ENCODE measurements at regions not wholly inside any gene's neighbourhood (a gene's known extent, or its start where the extent isn't known, plus 50 kb on each side); places are given as distances from the start of the nearest gene placed in this dataset.

DNA sequence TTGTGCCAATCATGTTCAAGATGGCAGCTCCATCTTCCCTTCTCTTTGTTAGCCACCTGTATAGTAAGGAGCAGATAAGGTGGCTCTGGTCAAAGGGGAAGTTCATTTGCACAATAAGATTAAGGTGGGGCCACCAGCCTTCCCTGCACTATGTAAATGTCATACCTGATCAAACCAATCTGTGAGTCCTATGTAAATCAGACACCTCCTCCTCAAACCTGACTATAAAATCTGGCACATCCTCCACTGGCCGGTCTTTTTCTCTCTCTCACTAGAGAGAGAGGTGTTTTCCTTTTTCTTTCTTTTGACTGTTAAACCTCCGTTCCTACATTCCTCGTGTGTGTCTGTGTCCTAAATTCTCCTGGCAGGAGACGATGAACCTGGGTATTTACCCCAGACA lies 572.5 kb upstream of the AADAT start:
- no peak for TF ChIP-seq CTCF (IDR thresholded peaks at IDR 0.05)
- no peak overlapping the region for H3K4me3 ChIP-seq
- no peaks in the 10 kb centered on the region for H3K27me3 ChIP-seq
- H3K9me3 ChIP-seq: no peaks in the 10 kb centered on the region
- H3K4me1 ChIP-seq: no peaks in the 10 kb centered on the region
- DNase-seq (ENCODE audit: low spot score): no peak
- no peaks in the 10 kb centered on the region for H3K36me3 ChIP-seq
- no peak overlapping the region for H3K27ac ChIP-seq

GRCh38 chr4:170657761-170658160 lies 568.0 kb upstream of the AADAT start:
- TF ChIP-seq CTCF (IDR thresholded peaks at IDR 0.05): no peak
- Histone ChIP-seq H3K9me3 (no peaks in the 10 kb centered on the region), H3K4me1 (no peaks in the 10 kb centered on the region), H3K27ac (no peak overlapping the region), H3K4me3 (no peak overlapping the region), H3K27me3 (no peaks in the 10 kb centered on the region), H3K36me3 (no peaks in the 10 kb centered on the region)
- DNase-seq (ENCODE audit: low spot score): no peak

- no peaks in the 10 kb centered on the region for H3K9me3 ChIP-seq
- no peak overlapping the region for H3K4me3 ChIP-seq
- no peaks in the 10 kb centered on the region for H3K4me1 ChIP-seq
- no peak for TF ChIP-seq CTCF (IDR thresholded peaks at IDR 0.05)
- no peaks in the 10 kb centered on the region for H3K27me3 ChIP-seq
- DNase-seq (ENCODE audit: low spot score): no peak
- H3K36me3 ChIP-seq: no peaks in the 10 kb centered on the region
- no peak overlapping the region for H3K27ac ChIP-seq
These were observed 566.8 kb upstream of the AADAT start for GRCh38 chr4:170656506-170656905.

DNA sequence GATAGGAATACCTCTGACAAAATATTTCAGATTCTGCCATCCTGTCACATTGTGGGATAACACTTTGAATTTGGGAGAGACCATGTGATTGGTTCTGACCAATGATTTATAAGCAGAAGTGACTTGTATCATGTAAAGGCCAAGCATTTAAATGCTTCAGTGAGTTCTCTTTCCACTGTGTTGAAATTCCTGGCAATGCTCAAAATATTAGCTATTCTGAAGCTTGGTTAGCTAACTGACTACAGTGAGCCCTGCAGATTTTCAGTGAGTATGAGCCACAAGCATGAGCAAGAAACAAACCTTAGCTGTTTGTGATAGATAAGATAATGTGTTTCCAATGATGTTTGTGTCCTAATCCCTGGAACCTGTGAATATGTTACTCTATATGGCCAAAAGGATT lies 562.8 kb upstream of the AADAT start:
- no peaks in the 10 kb centered on the region for H3K27me3 ChIP-seq
- H3K36me3 ChIP-seq: no peaks in the 10 kb centered on the region
- no peak for TF ChIP-seq CTCF (IDR thresholded peaks at IDR 0.05)
- no peaks in the 10 kb centered on the region for H3K9me3 ChIP-seq
- no peak for DNase-seq (ENCODE audit: low spot score)
- H3K4me1 ChIP-seq: no peaks in the 10 kb centered on the region
- no peak overlapping the region for H3K4me3 ChIP-seq
- H3K27ac ChIP-seq: no peak overlapping the region

DNA sequence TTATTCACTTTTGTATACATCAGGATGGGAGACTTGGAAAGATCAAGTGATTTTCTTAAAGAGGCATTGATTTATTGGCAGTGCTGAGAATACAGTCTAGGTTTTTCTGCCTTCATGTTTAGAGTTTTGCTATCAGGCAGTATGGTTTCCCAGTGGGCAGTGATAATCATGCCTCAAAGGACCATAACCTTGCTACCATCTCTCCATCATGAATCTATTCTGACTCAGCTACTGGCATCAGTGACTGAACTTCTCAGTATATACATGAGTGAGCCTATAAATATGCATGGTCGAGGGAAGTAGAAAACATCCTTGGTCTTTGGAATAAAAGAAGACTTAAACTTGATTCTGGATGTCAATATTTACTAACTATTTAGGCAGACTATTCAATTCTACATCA lies 562.0 kb upstream of the AADAT start:
- Histone ChIP-seq H3K27ac (no peak overlapping the region), H3K4me1 (no peaks in the 10 kb centered on the region), H3K36me3 (no peaks in the 10 kb centered on the region), H3K27me3 (no peaks in the 10 kb centered on the region), H3K9me3 (no peaks in the 10 kb centered on the region), H3K4me3 (no peak overlapping the region)
- no peak for DNase-seq (ENCODE audit: low spot score)
- no peak for TF ChIP-seq CTCF (IDR thresholded peaks at IDR 0.05)

DNA sequence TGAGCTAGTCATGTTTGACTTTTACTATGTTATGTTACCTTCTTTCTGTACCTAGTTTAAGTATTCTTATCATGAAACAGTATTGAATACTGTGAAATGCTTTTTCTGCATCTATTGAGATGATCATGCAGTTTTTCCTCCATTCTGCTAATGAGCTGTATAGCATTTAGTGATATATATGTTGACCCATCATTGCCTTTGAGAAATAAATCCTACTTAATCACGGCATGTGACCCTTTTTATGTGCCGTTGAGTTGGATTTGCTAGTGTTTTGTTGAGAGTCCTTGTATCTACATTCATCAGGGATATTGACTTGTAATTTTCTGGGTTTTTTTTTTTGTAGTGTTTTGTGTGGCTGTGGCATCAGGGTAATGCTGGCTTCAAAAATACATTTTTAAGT lies 537.7 kb upstream of the AADAT start:
- no peak for DNase-seq (ENCODE audit: low spot score)
- Histone ChIP-seq H3K36me3 (no peaks in the 10 kb centered on the region), H3K4me3 (no peak overlapping the region), H3K4me1 (no peaks in the 10 kb centered on the region), H3K9me3 (peaks cover 0 to 10% of the 10 kb centered on the region in 2 donors), H3K27me3 (no peaks in the 10 kb centered on the region), H3K27ac (no peak overlapping the region)
- TF ChIP-seq CTCF (IDR thresholded peaks at IDR 0.05): no peak

Data from right atrium auricular region (tissue), 2 donors.